Smooth muscle cell of the brain vasculature (primary cell): ENCODE measurements at regions not wholly inside any gene's neighbourhood (a gene's known extent, or its start where the extent isn't known, plus 50 kb on each side); places are given as distances from the start of the nearest gene placed in this dataset.
A peak's percentile ranks its signal among the peaks of the same experiment; 100 is the strongest.
"Not testable (repeated sequence)": the region's sequence is repeated elsewhere in the genome, so short reads cannot be mapped to it uniquely, and the experiment has no call there.

Experiments used
- DNase-seq: peaks from one replicate; pipeline ENCODE4 v3.0.0-alpha.2; 2012; ENCODE audit warnings: low read depth, low spot score

DNA sequence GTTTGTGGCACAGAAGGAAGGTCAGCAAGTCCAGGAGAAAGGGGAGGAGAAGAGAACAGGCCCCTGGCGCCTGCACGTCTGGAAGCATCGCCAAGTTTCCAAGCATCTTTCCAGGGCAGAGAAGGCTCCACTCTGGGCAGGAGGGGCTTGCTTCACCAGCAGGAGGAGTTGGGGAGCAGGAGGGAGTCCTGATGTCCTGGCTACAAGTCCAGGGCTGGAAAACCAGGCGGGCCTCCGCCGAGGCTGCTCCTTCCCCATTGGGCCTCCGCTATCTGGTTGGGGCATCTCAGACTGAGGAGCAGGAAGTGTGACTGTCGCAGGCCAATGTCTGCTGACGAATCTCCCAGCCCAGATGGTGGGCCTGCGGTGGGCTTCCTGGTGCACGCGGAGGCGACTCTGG, 421.9 kb downstream of the PREX1 start:
- no peak for DNase-seq

DNA sequence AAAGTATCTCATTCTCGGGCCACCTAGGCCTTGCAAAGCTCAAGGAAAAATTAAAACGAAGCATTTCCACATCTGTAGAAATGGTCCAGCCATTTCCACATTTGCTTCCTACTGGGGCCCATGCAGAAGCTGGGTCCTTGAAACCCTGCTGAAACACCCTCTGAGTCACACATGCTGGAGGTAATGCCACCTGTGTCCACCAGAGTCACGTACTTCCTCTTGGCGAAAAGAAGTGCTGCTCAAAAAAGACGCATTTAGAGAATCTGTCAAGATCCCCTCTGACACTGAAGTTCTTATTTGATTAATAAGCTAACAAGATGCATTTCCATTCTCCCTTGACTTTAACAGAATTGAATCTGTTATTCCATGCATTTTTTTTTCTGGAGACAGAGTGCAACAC, 423.2 kb downstream of the PREX1 start:
- DNase-seq: no peak

DNA sequence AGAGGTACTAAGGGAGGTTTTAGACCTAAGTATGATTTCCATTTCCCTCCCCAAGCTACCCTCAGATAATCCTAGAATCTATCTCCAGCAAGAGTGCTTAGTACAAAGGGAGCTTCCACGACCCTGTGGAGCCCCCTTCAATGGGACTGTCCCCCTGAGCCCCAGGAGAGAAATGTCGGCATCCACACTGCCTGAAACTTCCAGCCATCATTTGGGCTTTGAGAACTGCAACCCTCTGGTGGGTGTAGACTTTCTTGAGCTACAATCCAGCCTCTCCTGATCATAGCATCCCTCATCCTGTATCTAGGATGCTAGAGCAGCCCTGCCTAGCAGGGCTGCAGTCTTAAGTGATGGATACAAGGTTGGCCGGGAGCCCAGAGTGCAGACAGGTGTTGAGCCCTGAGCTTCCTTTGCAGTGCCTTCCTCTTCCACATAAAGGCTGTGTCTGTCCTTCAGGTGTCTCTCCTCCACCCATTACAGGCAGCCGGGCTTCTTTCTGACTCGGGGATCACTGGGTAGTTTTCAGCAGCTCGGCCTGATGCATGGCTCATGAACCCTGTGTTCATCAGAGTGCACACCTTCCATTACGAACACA, 424.5 kb downstream of the PREX1 start:
- no peak for DNase-seq

DNA sequence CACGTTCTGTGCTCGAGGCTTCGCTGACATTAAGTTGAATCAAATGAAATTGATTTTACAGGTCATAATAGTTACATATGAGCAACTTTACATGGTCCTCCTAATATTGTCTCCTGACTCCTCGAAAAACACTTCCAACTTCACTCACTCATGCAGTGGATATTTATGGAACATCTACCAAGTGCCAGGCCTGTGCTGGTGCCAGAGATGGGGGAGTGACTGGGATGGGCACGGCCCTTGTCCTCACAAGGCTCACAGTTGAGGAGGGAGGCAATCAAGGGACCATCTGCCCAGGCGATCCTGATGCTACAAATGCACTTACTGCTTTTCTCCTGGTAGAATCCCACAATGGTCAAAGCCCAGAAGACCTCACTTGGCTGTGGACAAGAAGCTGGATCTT, 426.4 kb downstream of the PREX1 start:
- DNase-seq: no peak

DNA sequence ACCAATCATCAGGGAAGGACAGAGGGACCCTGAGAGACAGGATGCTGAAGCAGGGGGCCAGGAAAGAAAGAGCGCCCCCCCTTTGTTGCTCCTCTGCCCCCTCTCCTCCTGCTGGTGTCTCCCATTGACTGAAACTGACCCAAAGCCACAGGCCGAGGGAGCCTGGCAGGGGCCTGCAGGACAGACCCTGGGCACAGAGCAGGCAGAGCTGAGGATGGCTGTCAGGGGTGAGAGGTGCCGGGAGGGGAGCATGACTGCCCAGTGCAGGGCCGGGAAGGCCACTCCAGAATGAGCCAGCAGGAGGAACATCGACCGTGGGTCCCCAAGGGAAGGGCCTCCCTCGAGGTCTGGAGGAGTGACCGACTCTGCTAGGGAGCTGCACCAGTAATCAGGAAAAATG, 427.8 kb downstream of the PREX1 start:
- no peak for DNase-seq

DNA sequence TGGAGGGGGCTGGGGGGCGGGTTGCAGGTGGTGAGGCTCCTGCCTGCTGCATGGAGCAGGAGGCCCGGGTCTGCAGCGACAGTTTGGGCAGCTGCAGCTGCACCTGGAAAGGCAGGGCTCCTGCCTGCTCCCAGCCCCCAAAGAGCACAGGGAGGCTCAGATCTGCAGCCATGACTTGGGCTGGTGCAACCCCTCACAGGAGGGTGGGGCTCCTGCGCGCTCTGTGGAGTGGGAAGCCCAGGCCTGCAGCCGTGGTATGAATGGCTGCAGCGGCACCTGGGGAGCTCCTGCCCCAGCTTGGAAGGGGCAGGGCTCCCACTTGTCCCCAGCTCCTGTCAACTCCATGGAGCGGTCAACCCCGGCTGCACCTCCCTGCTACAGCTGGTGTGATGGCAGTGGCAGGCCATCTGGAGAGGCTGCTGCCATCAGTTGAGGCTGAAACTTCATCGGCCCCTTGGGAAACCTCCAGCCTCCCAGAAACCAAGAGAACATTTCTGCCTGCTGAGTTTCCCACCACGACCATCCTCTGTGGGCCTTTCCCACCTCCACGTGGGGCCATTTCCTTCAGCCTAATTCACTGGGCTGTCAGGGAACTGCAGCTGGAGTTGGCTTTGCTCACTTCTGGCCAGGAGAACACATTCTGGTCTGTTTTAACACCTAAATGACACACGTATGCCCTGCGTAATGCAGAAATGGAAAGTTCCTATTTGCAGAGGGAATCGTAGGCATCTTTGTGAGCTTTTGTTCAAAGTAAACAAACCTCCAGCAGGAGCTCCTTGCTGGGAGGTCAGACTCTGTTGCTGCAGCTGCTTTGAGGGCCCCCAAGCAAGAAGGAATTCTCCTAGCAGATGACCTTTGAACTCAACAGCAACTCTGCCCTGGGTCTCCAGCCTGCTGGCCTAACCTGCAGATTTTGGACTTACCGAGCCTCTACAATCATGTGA, 429.0 kb downstream of the PREX1 start:
- peak; percentile 57 for DNase-seq

DNA sequence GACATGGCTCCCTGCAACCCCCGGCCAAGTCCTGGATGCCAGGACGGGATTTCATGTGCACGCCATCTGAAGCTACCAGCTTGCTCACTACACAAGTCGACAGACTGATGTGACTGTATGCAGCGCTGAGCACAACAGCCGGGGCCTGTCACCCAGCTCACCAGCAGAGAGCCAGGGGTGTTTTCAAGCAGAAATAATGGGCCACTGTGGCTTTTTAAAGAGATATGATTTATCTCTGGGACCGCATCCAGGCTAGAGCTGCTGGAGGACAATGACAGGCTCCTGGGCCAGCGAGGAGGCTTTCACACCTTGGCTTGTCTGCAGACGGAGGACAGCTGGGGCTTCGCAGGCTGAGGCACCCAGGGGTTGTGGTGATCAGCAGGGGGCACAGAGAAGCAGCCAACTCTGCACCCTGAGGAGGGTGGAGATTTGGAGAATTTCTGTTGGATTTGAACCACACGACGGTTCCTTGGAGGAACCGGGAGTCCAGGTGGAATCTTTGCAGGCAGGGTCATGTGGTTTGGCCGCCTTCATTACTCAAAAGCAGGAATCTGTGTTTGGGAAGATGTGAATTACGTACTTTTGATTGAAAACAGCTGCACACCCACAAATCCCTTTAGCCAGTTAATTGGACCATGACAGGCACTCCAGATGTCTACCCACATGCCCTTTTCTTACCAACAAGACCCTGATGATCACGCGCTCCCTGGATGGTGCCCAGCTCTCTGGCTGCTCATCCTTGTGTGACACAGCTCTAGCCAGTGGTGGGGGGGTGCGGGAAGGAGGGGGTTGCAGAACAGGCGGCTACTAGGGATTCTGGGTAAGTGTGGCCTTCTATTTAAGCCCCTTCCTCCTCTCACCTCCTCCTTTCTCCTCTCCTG, 430.6 kb downstream of the PREX1 start:
- not testable (repeated sequence) for DNase-seq

DNA sequence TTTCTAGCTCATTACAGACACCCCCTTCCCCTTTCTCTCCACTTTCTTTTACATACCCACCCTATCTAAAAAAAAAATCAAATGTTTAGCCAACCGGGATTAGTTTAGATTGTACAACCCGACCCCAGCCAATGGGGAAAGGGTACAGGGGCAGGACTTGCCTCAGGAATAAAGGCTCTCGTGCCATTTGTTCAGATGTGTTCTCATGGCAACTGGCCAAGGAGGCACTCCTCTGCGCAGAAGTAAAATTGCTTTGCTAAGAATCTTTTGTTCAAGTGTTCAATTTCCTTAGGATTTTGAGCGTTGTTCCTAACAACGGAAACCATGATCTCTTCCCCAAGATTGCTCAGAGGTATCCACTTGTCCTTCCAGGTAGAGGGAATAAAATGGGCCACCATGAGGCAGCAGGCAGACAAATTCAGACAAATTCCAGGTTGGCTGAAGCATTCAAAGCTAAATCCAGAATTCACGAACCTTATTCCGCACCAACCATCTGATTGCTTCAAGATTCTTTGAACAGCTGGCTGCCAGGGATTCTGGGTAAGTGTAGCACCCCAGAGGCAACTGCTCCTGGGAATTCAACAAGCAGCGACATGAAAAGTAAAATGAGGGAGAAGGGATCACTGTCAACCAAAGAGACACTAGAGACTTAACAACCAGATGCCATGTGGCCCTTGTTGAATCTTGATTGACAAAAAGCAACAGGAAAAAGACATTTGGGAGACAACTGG, 431.8 kb downstream of the PREX1 start:
- DNase-seq: no peak

DNA sequence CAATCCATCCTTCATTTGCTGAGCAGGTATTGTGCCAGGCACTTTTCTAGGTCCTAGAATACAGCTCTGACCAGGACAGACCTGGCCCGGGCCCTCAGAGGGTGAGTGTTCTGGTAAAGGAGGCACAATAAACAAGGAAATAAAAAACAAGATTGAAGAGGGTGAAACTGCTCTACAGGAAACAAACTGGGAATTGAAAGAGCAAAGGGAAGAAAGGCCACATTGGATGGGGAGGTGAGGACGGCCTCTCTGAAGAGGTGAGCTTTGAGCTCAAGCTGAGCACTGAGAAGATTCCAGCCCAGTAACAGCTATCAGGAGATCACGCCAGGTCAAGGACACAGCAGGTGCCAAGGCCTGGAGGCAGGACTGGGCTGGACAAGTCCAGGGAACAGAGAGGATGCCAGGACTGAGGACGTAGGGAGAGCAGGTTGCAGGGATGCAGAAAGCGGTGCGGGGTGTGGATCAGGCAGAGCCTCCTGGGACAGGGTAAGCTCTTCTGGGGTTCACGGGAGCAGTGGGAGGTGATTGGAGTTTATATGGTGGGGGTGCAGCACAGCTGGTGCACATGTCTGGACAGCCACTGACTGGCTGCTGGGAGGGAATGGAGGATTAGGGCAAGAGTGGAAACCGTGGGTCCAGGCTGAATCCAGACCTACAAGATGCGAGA, 433.3 kb downstream of the PREX1 start:
- DNase-seq: no peak

DNA sequence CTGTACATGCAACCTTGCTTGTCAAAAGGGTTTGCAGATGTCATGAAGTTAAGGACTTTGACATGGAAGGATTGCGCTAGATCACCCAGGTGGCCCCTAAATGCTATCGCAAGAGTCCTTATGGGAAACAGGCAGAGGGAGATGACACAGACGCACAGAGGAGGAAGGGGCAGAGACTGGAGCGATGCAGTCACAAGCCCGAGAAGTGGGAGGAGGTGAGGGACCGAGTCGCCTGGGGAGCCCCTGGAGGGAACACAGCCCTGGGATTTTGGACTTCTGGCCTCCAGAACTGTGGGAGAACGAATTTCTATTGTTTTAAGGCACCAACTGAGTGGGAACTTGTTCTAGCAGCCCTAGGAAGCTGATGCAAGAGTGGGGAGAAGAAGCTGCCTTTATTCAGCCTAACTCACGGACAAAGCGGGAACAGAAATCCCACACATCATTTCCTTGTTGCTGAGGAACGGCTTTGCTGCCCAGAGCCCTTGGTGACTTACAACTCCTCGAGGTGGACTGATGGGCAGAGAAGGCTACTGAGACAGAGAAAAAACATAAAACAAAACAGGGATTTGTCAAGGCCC, 434.0 kb downstream of the PREX1 start:
- no peak for DNase-seq

DNA sequence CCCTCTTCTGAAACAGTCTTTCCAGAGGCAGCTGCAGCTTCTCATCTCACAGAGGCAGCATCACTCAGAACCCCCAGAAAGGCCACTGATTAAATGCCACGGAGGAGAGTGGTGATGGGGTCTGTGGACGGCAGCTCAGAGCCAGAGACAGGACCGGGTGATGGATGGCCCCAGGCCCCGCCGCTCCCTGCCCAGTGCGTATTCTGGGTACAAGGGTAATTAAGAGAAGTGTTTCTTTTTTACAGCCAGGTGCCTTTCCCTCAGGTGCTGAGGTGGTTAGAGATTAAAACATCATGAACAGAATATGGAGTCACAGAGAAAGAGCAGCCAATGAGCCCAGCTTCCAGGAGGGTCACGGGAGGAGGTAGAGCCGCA, 434.5 kb downstream of the PREX1 start:
- DNase-seq: no peak

DNA sequence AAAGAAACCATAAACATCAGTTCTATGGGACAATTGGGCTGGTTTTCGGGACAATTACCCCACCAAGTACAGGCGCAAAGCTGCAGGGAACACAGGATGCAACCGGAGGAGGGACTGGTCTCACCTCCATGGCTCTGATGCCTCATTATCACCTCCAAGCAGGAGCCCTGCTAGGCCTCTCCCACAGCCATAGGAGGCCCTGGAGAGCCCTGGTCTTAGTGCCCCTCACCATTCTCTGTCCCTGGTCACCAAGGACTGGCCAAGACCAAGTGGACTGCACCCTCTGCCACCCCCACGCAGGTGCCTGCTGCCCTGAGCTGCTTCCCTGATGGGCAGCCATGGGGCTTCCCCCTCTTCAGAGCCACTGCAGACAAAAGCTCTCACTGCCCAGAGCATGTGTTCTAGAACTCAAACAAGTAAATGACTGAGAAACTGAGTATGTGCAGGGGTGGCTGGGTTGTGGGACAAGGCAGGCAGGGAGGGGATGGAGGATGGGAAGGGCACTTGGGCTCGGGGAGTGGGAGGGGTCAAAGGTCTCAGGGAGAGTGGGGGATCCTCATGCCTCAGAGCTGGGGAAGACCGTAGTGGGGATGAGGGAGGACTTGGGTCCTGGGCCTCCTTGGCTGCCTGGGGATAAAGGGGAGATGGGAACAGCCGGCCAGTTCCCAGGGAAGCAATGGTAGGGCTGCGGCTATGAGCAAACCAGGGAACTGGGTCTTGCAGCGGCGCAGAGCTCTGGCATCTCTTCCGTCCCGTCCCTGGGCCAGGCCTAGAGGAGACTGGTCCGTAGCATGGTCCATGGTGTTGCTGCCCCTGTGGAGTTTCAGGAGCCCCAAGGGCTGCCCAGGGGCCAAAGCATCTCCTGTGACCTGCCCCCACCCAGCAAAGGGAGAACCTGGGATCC, 435.1 kb downstream of the PREX1 start:
- DNase-seq: no peak

DNA sequence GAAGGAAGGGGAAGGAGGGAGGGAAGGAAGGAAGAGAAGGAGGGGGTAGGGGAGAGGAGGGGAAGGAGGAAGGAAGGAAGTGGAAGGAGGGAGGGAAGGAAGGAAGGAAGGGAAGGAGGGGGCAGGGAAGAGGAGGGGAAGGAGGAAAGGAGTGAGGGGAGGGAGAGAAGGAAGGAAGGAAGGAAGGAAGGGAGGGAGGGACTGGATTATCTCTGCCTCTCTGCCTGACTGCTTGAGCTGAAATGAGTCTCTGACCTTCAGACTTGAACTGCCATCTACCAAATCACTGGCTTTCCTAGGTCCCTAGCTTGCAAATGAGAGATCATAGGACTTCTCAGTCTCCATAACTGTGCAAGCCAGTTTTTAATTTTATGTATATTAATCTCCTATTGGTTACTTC, 436.8 kb downstream of the PREX1 start:
- no peak for DNase-seq

DNA sequence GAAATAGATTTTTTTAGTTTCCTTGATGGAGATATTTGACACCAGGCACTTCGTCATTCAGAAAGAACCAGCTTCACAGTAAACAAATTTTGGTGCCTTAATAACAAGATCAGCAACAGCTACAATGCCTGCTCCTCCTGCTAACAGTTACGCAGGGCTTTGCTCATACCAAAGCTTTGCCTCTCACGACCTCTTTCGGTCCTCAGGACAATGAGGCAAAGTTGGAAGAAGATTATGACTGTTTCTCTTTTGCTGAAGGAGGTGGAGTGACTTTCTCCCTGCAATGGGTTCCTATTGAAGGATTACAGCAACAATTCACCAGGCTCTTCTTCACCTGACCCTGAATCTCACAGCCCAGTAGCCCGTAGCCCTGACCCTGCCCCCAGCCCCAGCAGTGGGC, 440.1 kb downstream of the PREX1 start:
- DNase-seq: no peak

DNA sequence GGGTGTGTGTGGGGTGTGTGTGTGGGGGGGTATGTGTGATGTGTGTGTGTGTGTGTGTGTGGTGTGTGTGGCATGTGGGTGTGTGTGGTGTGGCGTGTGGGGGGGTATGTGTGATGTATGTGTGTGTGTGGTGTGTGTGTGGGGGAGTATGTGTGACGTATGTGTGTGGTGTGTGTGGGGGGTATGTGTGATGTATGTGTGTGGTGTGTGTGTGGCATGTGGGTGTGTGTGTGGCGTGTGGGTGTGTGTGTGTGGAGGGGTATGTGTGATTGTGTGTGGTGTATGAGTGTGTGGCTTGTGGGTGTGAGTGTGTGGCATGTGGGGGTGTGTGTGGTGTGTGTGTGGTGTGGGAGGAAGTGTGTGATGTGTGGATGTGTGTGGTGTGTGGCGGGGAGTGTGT, 442.3 kb downstream of the PREX1 start:
- DNase-seq: no peak

DNA sequence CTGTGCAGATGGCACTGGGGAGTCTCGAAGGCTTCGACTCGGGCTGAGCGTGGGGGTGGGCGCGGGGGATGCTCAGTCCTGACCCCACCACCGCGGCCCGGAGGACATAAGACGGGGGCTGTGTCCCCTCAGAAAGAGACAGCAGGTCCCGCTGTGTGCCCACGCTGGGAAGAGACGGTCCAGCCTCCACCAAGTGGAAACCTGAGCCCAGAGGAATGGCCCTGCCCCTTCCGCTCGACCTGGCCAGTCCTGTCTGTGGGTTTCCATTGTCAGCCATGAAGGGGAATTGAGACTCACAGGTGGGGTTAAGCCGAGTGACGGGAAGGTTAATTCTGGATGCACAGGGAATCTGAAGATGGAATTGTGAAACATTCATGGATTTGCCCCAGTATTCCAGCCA, 442.7 kb downstream of the PREX1 start:
- DNase-seq: no peak

DNA sequence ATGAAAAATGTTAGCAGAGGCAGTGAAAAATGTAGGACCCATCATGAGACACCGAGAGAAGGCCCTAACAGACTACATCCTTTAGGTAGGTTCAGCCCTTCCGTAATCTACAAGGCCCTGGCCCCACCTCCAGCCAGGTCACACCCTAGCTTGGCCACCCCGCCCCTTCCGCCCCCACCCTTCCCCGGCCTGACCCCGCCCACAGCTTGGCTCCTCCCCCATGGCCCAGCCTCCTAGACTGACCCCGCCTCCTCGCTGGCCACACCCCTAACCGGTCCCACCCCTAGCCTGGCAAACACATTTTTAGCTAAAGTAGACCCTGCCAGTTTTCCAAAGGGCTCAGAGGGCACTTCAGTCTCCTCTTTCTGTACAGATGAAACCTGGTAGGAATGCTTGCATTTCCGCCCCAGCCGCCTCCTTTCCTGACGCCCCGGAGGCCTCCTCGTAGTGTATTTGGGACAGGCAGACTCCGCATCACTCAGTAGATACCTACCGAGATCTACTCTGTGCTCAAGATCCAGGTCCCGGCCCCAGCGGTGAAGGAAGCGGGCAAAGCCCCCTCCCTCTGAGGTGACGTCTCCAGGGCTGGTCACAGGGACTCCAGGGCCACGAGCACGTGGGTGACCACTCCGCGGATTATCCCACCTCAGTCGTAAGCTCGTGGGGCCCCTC, 443.5 kb downstream of the PREX1 start:
- no peak for DNase-seq

DNA sequence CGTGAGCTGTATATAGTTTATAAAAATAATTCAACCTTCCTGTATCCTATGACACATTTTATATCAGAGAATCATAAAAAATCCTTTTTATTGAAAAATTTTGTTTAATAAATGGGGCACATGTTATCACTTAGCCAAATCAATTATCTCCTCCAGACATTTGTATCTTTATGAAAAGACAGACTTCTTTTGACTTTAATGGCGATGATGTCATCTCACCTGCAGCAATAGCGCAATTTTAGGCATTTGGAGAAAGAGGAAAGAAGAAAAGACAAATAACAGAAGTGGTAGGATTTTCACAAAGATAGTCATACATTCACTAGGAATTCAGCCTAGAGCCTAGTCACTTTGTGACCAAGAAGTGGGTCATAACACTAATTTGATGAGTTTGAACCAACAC, 444.5 kb downstream of the PREX1 start:
- DNase-seq: no peak

DNA sequence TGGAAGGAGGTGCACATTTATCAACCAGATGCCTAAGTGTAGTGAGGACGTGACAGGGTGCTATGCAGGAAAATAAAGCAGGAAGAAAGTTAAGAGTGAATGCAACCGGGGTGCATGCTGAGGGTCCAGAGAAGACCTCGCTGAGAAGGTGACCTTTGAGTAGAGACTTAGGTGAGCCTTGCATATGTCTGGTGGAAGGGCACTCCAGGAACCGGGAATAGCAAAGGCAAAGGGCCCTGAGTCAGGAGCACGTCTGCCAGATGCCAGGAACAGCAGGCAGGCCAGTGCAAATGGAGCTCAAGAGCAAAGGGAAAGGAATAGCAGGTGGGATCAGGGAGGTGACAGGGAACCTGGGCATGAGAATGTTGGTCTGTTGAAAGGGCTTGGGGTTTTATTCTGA, 445.5 kb downstream of the PREX1 start:
- DNase-seq: no peak
